HEK293 (cell line): ENCODE measurements at regions not wholly inside any gene's neighbourhood (a gene's known extent, or its start where the extent isn't known, plus 50 kb on each side); places are given as distances from the start of the nearest gene placed in this dataset.

Experiments used
- CTCF ChIP-seq: fragments of 450-650 bp; formaldehyde crosslinking; IDR thresholded peaks from 2 replicates; pipeline ENCODE4 v1.5.1; 2016; ENCODE audit warnings: missing biosample characterization, missing genetic modification characterization
- MYNN ChIP-seq: fragments of 450-650 bp; formaldehyde crosslinking; IDR thresholded peaks from 2 replicates; pipeline ENCODE4 v1.5.1; 2016; ENCODE audit warnings: missing biosample characterization, missing genetic modification characterization, borderline replicate concordance
- PRDM1 ChIP-seq: fragments of 450-650 bp; formaldehyde crosslinking; IDR thresholded peaks from 2 replicates; pipeline ENCODE4; 2016; ENCODE audit warnings: missing biosample characterization, missing genetic modification characterization
- SP2 ChIP-seq: fragments of 450-650 bp; formaldehyde crosslinking; IDR thresholded peaks from 2 replicates; pipeline ENCODE4 v1.5.1; 2016; ENCODE audit warnings: missing biosample characterization, missing genetic modification characterization
- TCF7L2 ChIP-seq: IDR thresholded peaks from 2 replicates; pipeline ENCODE4 v1.6.1; 2011; ENCODE audit warnings: low read depth, mild to moderate bottlenecking, inconsistent platforms, low read length, moderate library complexity, borderline replicate concordance
- ZNF398 ChIP-seq: fragments of 450-650 bp; formaldehyde crosslinking; IDR thresholded peaks from 2 replicates; pipeline ENCODE4 v1.5.1; 2017; ENCODE audit warnings: missing biosample characterization, missing genetic modification characterization

- TF ChIP-seq MYNN (tag by site-specific recombination): no peak
- no peak for TF ChIP-seq SP2 (tag by site-specific recombination)
- TF ChIP-seq TCF7L2: no peak
- TF ChIP-seq ZNF398: no peak
- TF ChIP-seq CTCF (tag by site-specific recombination): no peak
- no peak for TF ChIP-seq PRDM1 (tag by site-specific recombination)
These were observed 424.0 kb upstream of the CCNH start for GRCh38 chr5:87836696-87837095.
